Nucleus accumbens (tissue), 56 donors: ENCODE measurements at regions not wholly inside any gene's neighbourhood (a gene's known extent, or its start where the extent isn't known, plus 50 kb on each side); places are given as distances from the start of the nearest gene placed in this dataset.
A peak's percentile ranks its signal among the peaks of the same experiment; 100 is the strongest.
"Not testable (repeated sequence)": the region's sequence is repeated elsewhere in the genome, so short reads cannot be mapped to it uniquely, and the experiment has no call there.

Source experiments
- DNase-seq, 56 donors: peaks; one replicate each; lab custom pipeline; 2025; lab: John Stamatoyannopoulos, UW

- DNase-seq: no peak
Observed at GRCh38 chr2:183759033-183759432, 634.8 kb downstream of the NUP35 start.

DNA sequence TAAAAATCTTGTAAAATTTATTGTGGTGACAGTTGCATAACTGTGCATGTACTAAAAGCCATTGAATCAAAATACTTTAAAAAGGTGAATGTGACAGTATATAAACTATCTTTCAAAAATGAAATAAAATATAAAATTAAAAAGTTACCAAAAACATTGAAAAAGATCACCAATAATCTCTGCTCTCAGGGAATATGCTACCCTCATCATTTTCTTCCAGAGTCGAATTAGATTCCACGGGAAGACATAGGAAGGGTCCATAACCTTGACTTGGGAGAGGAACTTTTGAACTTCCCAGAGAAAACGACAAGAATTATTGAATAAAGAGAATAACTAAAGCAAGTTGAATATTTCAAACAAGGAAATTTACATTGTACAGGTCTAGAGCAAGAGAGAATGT lies 649.5 kb downstream of the NUP35 start:
- DNase-seq: no peak

GRCh38 chr2:183780072-183780471 lies 655.8 kb downstream of the NUP35 start:
- no peak for DNase-seq

GRCh38 chr2:183782436-183782835 lies 658.2 kb downstream of the NUP35 start:
- no peak for DNase-seq

DNA sequence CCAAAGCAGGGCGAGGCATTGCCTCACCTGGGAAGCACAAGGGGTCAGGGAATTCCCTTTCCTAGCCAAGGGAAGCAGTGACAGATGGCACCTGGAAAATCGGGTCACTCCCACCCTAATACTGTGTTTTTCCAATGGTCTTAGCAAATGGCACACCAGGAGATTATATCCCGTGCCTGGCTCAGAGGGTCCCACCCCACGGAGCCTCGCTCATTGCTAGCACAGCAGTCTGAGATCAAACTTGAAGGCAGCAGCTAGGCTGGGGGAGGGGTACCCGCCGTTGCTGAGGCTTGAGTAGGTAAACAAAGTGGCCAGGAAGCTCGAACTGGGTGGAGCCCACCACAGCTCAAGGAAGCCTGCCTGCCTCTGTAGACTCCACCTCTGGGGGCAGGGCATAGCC lies 664.6 kb downstream of the NUP35 start:
- not testable (repeated sequence) for DNase-seq

DNA sequence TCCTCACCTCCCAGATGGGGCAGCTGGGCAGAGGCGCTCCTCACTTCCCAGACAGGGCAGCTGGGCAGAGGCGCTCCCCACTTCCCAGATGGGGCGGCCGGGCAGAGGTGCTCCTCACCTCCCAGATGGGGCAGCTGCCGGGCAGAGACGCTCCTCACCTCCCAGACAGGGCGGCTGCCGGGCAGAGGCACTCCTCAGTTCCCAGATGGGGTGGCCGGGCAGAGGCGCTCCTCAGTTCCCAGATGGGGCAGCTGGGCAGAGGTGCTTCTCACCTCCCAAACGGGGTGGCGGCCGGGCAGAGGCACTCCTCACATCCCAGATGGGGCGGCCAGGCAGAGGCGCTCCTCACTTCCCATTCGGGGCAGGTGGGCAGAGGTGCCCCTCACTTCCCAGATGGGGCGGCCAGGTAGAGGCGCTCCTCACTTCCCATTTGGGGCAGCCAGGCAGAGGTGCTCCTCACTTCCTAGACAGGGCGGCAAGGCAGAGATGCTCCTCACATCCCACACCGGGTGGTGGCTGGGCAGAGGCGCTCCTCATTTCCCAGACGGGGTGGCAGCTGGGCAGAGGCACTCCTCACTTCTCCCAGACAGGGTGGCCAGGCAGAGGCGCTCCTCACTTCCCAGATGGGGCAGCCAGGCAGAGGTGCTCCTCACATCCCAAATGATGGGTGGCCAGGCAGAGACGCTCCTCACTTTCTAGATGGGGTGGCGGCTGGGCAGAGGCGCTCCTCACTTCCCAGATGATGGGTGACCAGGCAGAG lies 668.1 kb downstream of the NUP35 start:
- DNase-seq: not testable (repeated sequence)

- DNase-seq: no peak
Observed at GRCh38 chr2:183798535-183798934, 674.3 kb downstream of the NUP35 start.

DNA sequence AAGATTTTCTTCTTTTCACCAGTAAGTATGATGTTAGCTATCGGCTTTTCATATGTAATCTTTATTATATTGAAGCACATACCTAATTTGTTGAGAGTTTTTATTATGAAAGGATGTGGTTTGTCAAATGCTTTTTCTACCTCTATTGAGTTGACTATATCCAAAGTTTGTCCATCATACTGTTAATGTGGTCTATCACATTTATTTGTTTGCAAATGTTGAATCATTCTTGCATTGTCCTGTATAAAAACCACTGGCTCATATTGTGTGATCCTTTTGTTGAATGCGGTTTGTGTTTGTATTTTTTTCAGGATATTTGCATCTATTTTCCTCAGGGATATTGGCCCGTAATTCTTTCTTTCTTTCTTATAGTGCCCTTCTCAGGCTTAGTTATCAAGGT lies 675.5 kb downstream of the NUP35 start:
- no peak for DNase-seq

DNA sequence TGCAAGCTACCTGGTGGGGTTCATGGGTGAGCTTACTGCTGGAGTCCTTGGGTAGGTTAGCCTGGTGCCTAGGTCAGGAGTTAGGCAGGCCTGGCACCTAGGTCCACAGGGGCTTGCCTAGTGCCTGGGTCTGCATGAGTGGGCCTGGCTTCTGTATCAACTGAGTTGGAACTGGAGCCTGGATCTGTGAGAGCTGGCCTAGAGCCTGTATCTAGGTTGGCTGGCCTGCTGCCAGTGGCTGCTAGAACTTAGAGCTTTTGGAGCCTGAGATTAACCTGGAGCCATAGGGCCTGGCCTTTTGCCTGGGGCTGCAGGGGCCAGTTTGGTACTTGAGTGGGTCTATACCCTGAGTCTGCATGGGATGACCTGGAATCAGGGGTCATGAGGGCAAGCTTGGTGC lies 679.4 kb downstream of the NUP35 start:
- DNase-seq: no peak

DNA sequence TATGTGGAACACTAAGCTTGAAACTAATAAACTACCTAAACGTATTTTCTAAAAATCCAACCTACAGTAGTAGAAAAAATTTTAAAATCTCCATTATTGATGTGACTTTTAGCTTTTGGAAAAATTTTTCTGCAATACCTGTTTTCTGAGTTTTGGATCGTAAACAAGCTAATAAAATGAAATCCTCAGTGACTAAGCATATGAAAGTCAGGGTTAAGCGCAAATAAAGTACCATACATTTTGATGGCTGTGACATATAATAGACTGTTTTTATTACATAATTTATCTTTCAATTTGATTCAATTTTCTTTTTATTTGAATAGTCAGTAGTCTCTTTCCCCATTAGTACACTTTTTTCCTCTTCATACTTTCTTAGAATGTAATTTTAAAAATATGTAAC lies 683.6 kb downstream of the NUP35 start:
- no peak for DNase-seq

DNA sequence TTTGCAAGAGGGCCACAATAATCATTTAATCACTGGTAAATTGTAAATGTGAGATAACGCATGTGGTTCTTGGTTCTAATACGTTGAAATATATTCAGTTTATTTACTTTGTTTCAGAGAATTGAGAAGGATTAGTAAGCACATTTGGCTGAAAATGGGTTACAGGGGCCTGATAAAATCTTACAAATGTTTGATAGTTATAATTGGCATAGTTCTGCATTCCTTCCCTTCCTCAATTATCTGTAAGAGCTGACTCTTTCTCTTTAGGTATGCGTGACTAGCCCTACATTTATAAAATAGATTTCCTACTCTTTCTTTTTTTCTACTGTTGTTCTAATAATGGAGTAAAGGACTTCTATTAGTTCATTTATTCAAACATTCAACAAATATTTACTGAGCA lies 685.2 kb downstream of the NUP35 start:
- no peak for DNase-seq

GRCh38 chr2:183811281-183811680 lies 687.0 kb downstream of the NUP35 start:
- DNase-seq: no peak

- no peak for DNase-seq
Observed at GRCh38 chr2:183812091-183812490, 687.8 kb downstream of the NUP35 start.

- no peak for DNase-seq
Observed at GRCh38 chr2:183825710-183826109, 701.5 kb downstream of the NUP35 start.

- DNase-seq: no peak
Observed at GRCh38 chr2:183829931-183830330, 705.7 kb downstream of the NUP35 start.

DNA sequence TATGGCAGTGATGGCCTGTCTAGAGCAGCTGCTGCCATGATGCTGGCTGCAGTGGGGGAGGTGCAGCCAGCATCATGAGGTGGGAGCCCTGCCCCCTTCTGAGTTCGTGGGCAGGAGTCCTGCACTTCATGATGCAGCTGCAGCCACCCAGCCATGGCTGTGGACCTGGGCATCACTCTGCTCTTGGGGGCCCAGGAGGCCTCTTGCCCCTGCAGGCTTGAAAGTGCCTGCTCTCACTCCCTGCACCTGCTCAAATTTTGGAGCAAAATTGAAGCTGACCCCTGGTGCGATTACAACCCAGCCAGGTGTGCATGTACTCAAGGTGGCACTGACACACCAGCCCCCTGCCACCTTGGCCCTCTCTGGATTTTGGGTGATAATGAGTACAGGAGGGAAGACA lies 712.9 kb downstream of the NUP35 start:
- DNase-seq: no peak

- no peak for DNase-seq
Observed at GRCh38 chr2:183838295-183838694, 714.1 kb downstream of the NUP35 start.

DNA sequence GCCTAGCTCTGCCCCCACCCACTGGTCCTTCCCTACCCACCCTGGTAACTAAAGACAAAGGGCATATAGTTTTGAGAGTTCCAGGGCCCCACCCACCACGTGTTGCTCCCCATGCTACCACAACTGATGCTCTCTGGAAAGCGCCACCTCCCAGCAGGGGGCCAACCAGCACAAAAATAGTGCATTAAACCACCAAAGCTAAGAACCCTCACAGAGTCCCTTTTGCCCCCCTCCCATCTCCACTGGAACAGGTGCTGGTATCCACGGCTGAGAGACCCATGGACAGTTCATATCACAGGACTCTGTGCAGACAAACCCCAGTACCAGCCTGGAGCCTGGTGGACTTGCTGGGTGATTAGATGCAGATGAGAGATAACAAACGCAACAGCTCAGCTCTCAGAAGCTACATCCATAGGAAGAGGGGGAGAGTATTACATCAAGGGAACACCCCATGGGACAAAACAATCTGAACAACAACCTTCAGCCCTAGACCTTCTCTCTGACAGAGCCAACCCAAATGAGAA lies 715.9 kb downstream of the NUP35 start:
- DNase-seq: no peak

GRCh38 chr2:183849826-183850225 lies 725.6 kb downstream of the NUP35 start:
- not testable (repeated sequence) for DNase-seq

DNA sequence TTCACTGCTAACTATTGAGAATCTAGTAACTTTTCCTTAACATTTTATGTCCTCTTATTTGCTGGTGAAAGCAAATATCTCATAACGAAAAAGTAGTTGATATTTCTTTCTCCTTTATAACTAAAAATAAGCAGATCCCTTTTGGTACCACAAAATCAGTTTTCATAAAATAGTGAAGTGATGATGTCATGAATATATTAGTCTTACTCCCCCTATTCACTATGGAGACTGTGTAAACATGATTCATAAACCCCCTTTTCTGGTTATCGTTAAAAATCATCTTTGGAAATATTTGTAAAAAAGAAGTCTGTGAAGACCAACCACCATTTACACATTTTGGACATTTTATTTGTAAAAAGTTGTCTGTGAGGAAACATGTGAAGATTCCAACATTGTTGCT lies 734.9 kb downstream of the NUP35 start:
- DNase-seq: no peak

DNA sequence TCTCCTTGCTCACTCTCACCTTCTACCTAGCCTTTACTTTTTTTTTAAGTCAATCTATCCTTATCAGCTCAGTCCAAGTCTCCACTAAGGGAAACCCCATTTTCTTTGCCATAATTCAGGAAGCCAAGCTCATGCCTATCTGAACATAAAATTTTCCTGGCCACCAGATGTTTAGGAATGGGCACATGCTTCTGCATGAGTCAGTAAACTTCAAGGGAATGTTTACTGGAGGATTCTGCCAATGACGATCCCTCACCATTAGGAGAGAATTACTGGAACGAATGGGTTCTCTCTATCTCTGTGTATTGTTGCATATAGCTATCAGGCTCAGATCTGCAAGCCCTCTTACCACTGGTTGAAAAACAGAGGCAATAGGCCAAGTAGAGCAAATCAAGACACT lies 731.7 kb upstream of the ZNF804A start:
- no peak for DNase-seq

DNA sequence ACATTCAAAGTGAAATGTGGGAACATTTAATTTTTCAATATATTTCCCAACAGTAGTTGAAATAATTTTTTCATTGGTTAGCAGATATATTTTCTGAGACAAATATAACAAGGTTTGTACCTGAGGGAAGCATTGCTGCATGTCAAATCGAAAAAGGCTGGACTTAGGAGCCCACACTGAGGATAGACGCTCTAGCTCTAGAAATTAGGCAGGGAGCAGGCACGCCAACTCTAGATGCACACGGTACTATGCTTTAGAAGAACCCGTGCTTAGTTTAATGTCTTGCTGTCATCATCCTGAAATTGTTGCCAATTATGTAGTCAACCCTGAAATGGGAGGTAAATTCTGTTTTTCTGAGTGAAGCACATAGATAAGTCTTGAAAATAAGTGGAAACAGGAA lies 731.1 kb upstream of the ZNF804A start:
- peak in 3 of 56 donors; percentile 0 to 2 (median 0) for DNase-seq

GRCh38 chr2:183868153-183868552 lies 730.2 kb upstream of the ZNF804A start:
- no peak for DNase-seq
